ENCODE measurements at regions not wholly inside any gene's neighbourhood (a gene's known extent, or its start where the extent isn't known, plus 50 kb on each side); places are given as distances from the start of the nearest gene placed in this dataset.

DNA sequence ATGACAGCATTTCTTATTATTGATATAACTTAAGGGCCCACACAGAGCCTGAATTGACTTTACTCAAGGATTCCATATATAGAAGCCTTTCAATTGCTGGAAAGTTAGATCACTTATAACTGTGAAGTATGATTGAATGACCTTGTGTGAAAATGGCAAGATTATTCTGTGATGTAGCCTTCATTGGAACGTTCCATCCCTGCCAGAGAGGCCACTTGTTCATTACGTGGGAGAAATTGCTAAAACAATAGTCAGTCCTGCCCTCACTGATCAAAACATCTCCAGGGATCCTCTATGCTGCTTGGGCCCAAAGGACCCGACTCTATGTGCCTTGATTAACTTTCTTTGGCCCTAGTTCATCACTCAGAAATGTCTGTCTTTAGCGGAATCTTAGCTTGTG lies 159.5 kb upstream of the BLID start:
- DNase-seq (ENCODE audit: low spot score): no peak
- TF ChIP-seq, protein P1, sequence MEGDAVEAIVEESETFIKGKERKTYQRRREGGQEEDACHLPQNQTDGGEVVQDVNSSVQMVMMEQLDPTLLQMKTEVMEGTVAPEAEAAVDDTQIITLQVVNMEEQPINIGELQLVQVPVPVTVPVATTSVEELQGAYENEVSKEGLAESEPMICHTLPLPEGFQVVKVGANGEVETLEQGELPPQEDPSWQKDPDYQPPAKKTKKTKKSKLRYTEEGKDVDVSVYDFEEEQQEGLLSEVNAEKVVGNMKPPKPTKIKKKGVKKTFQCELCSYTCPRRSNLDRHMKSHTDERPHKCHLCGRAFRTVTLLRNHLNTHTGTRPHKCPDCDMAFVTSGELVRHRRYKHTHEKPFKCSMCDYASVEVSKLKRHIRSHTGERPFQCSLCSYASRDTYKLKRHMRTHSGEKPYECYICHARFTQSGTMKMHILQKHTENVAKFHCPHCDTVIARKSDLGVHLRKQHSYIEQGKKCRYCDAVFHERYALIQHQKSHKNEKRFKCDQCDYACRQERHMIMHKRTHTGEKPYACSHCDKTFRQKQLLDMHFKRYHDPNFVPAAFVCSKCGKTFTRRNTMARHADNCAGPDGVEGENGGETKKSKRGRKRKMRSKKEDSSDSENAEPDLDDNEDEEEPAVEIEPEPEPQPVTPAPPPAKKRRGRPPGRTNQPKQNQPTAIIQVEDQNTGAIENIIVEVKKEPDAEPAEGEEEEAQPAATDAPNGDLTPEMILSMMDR (IDR thresholded peaks at IDR 0.05; ENCODE audit: extremely low read depth, insufficient read depth, missing control alignments): no peak
- in situ Hi-C loops (cut with MboI; ENCODE audit: low pct_unique_long_range_greater_than_20kb, low sequenced_read_pairs, unreplicated experiment): no loop called here

DNA sequence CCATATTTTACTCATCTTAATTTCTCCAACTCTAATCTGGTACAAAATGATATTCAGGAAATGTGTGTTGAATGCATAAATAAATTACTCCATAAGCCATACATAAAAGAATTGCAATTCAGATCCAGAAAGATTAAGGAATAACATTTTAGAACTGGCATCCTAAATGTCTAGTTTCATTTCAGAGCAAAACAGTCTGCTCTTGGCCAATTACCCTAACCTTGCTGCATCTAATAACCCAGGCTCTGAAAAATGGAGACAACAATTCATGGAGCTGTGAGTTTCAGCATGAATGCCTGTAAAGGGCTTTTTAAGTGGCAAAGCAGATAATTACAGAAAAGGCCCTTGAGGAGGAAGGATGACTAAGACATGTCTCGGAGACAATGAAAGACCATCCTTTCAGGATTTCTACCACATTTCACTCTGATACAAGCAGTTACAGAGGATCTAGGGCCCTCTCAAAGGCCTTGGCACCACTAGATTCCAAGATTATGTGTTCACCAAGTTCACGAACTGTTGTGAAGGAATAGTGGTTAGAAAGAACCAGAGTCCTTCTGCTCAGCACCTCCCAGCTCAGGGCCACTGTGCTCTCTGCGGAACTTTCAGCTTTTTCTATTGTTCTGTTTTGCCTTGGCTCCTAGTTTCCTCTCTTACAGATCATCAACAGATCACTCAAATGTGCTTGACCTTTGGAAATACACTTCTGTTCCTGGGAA lies 157.6 kb upstream of the BLID start:
- TF ChIP-seq, protein P1 (IDR thresholded peaks at IDR 0.05; ENCODE audit: extremely low read depth, insufficient read depth, missing control alignments): no peak
- no peak for DNase-seq (ENCODE audit: low spot score)
- in situ Hi-C loops (cut with MboI; ENCODE audit: low pct_unique_long_range_greater_than_20kb, low sequenced_read_pairs, unreplicated experiment): no loop called here

DNA sequence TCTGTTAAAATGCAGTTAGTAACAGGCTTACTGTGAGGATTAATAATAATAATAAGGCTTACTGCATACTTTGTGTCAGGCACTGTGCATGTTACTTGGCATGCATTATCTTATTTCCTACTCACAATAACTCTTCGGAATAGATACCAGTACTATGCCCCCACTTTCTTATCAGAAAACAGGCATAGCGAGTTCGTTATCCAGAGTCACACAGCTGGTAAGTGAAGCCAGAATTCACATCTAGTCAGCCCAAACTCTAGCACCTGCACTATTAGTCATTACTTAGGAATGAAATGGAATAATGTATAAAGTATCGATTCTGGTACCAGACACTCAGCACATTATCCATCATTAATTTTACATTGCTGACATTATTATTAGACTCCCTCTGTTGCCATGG lies 155.7 kb upstream of the BLID start:
- no peak for DNase-seq (ENCODE audit: low spot score)
- TF ChIP-seq, protein P1 (IDR thresholded peaks at IDR 0.05; ENCODE audit: extremely low read depth, insufficient read depth, missing control alignments): no peak
- in situ Hi-C loops (cut with MboI; ENCODE audit: low pct_unique_long_range_greater_than_20kb, low sequenced_read_pairs, unreplicated experiment): no loop called here

DNA sequence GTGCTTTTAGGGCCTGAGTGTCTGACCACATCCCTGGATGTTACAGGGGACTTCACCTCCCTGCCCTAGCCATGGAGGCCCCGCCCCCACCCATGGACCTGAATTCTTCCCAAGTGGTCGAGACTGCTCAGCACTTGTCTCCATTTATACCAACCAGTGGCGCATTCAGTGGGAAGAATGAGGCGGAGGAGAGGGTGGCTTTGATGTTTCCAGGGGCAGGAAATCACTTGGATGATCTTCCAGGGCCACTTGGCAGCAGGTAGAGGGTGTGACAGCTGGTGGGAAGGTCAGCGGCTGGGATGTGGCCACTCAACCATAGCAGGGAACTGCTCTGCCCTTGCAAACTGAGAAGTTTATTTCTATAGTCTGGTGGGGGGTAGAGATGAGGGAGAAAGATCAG lies 155.1 kb upstream of the BLID start:
- no peak for DNase-seq (ENCODE audit: low spot score)
- TF ChIP-seq, protein P1 (IDR thresholded peaks at IDR 0.05; ENCODE audit: extremely low read depth, insufficient read depth, missing control alignments): no peak
- in situ Hi-C loops (cut with MboI; ENCODE audit: low pct_unique_long_range_greater_than_20kb, low sequenced_read_pairs, unreplicated experiment): no loop called here

DNA sequence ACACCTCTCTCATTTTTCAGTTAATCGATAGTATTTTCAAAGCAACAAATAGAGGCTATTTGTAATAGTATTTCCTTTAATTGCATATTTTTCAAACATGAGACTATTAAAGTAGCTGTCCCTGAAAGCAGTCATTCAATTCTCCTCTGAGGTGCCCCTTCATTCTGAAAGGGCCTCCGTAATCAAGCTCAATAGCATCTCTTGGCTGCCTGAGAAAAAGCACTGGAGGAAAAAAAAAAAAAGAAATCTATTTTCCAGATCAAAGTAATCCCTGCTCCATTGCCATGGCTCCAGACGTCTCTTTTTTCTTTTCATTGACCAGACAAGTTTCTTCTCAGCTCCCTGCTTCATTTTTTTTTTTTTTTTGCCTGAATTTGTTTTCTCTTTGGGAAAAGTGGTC lies 154.5 kb upstream of the BLID start:
- DNase-seq (ENCODE audit: low spot score): no peak
- in situ Hi-C loops (cut with MboI; ENCODE audit: low pct_unique_long_range_greater_than_20kb, low sequenced_read_pairs, unreplicated experiment): no loop called here
- TF ChIP-seq, protein P1 (IDR thresholded peaks at IDR 0.05; ENCODE audit: extremely low read depth, insufficient read depth, missing control alignments): no peak

DNA sequence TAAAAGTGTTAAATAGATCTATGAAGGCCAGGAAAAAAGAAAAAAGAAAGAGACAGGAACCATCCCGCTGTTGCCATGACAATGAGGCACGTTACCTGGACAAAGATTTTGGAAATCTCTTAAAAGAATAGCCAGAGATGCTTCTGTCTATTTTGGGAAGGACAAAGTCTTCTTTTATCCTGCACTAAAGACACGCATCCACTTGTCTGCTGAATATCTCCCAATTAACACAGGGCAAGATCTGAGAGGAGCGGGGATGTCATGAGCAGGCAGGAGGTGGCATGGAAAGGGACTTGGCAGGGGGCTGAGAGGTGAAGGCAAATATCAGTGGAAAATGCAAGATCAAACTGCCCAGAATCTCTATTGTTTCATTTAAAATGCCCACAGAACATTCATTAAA lies 153.8 kb upstream of the BLID start:
- TF ChIP-seq, protein P1 (IDR thresholded peaks at IDR 0.05; ENCODE audit: extremely low read depth, insufficient read depth, missing control alignments): no peak
- no peak for DNase-seq (ENCODE audit: low spot score)
- in situ Hi-C loops (cut with MboI; ENCODE audit: low pct_unique_long_range_greater_than_20kb, low sequenced_read_pairs, unreplicated experiment): no loop called here

Measured in GM13977 (cell line).